ENCODE measurements at regions not wholly inside any gene's neighbourhood (a gene's known extent, or its start where the extent isn't known, plus 50 kb on each side); places are given as distances from the start of the nearest gene placed in this dataset.

DNA sequence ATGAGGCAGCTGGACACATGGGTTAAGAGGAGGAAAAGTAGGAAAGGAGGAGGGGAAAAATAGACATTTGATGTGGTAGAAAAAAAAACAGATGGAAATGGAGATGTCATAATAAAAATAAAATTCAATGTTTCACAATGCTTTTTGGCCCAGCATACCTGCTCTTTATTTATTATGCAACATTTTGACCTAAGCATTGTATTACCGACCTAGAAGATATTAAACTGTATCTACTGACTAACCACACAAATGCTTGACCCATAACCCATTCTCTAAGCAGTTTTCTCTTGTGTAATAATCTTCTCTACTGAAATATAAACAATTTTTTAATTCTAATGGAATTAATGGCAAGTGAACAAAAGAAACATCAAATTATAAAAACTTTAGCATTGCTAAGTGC, 362.3 kb downstream of the FBXO15 start:
- no peaks in the 10 kb centered on the region for H3K36me3 ChIP-seq
- DNase-seq, result no peak
- no peaks in the 10 kb centered on the region for H3K9me3 ChIP-seq
- no peaks in the 10 kb centered on the region for H3K27me3 ChIP-seq
- TF ChIP-seq, protein P1, sequence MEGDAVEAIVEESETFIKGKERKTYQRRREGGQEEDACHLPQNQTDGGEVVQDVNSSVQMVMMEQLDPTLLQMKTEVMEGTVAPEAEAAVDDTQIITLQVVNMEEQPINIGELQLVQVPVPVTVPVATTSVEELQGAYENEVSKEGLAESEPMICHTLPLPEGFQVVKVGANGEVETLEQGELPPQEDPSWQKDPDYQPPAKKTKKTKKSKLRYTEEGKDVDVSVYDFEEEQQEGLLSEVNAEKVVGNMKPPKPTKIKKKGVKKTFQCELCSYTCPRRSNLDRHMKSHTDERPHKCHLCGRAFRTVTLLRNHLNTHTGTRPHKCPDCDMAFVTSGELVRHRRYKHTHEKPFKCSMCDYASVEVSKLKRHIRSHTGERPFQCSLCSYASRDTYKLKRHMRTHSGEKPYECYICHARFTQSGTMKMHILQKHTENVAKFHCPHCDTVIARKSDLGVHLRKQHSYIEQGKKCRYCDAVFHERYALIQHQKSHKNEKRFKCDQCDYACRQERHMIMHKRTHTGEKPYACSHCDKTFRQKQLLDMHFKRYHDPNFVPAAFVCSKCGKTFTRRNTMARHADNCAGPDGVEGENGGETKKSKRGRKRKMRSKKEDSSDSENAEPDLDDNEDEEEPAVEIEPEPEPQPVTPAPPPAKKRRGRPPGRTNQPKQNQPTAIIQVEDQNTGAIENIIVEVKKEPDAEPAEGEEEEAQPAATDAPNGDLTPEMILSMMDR (IDR thresholded peaks at IDR 0.05), result no peak
- TF ChIP-seq EP300 (IDR thresholded peaks at IDR 0.05) (no peak), POLR2A (IDR thresholded peaks at IDR 0.05) (no peak)
- H3K4me1 ChIP-seq (ENCODE audit: insufficient read depth), result no peaks in the 10 kb centered on the region
- intact Hi-C loops (cut with DNase I), result no loop called here
- H3K4me3 ChIP-seq, result no peak overlapping the region
- H3K27ac ChIP-seq, result no peak overlapping the region
- WGBS, 3 donors, result 51 to 63% (median 59%) methylated on average over 1 of the region's 1 CpG

DNA sequence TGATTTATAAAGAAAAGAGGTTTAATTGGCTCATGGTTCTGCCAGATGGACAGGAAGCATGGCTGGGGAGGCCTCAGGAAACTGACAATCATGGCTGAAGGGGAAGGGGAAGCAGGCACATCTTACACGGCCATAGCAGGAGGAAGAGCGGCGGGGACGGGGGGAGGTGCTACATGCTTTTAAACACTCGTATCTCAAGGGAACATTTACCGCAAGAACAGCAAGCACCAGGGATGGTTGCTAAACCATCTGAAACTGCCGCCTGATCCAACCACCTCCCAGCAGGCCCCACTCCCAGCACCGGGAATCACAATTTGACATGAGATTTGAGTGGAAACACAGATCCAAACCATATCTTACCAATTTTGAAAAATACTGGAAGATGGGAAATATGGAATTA, 362.8 kb downstream of the FBXO15 start:
- Histone ChIP-seq H3K27me3 (no peaks in the 10 kb centered on the region), H3K4me1 (ENCODE audit: insufficient read depth) (no peaks in the 10 kb centered on the region), H3K27ac (no peak overlapping the region), H3K4me3 (no peak overlapping the region), H3K9me3 (no peaks in the 10 kb centered on the region), H3K36me3 (no peaks in the 10 kb centered on the region)
- WGBS, 3 donors, result 84 to 86% (median 85%) methylated on average over 8 of the region's 8 CpGs
- DNase-seq, result no peak
- TF ChIP-seq POLR2A (IDR thresholded peaks at IDR 0.05) (no peak), EP300 (IDR thresholded peaks at IDR 0.05) (no peak)
- TF ChIP-seq, protein P1 (IDR thresholded peaks at IDR 0.05), result no peak
- intact Hi-C loops (cut with DNase I), result no loop called here

DNA sequence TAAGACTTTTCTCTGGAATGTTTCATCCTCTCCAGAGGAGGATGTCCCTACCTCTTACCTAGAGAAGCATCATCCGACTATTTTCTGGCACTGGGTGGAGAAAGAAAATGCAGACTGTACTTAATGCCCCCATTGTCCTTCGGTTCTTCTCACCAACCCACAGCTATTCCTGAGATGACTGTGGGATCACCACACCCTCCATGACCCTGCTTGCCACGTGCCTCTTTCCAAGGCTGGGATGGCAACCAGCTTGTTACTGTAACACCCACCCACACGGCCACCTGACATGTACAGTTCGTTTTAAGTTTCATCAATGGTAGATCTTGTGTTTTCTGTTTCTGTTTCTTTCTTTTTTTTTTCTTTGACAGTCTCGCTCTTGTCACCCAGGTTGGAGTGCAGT, 365.2 kb downstream of the FBXO15 start:
- Histone ChIP-seq H3K9me3 (no peaks in the 10 kb centered on the region), H3K27me3 (no peaks in the 10 kb centered on the region), H3K4me3 (no peak overlapping the region), H3K27ac (no peak overlapping the region), H3K36me3 (no peaks in the 10 kb centered on the region), H3K4me1 (ENCODE audit: insufficient read depth) (no peaks in the 10 kb centered on the region)
- intact Hi-C loops (cut with DNase I), result no loop called here
- WGBS, 3 donors, result 74 to 75% (median 75%) methylated on average over 6 of the region's 6 CpGs
- DNase-seq, result no peak
- TF ChIP-seq, protein P1 (IDR thresholded peaks at IDR 0.05), result no peak
- TF ChIP-seq POLR2A (IDR thresholded peaks at IDR 0.05) (no peak), EP300 (IDR thresholded peaks at IDR 0.05) (no peak)

DNA sequence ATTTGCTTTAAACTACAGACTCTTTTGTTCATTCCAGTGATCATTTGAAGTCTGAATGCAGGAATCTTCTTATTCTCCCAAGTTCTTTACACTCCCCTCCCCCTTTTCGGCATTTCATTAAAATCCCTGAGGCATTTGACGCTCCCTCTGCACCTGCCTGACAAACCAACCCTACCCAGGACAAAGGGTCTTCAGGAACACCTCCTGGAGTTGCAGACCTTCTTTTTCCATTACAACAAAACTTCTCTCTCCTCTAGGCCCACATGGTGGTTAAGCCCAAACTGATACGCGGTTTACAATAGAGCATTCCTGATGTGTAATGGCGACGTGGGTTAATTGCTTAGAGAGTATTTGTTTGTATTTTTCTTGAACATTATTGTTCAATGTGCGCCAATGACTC, 367.4 kb downstream of the FBXO15 start:
- intact Hi-C loops (cut with DNase I), result no loop called here
- Histone ChIP-seq H3K36me3 (no peaks in the 10 kb centered on the region), H3K27ac (no peak overlapping the region), H3K27me3 (no peaks in the 10 kb centered on the region), H3K4me3 (no peak overlapping the region), H3K4me1 (ENCODE audit: insufficient read depth) (no peaks in the 10 kb centered on the region), H3K9me3 (no peaks in the 10 kb centered on the region)
- TF ChIP-seq EP300 (IDR thresholded peaks at IDR 0.05) (no peak), POLR2A (IDR thresholded peaks at IDR 0.05) (no peak)
- TF ChIP-seq, protein P1 (IDR thresholded peaks at IDR 0.05), result no peak
- DNase-seq, result no peak
- 73 to 79% (median 75%) methylated on average over 7 of the region's 7 CpGs for WGBS, 3 donors

DNA sequence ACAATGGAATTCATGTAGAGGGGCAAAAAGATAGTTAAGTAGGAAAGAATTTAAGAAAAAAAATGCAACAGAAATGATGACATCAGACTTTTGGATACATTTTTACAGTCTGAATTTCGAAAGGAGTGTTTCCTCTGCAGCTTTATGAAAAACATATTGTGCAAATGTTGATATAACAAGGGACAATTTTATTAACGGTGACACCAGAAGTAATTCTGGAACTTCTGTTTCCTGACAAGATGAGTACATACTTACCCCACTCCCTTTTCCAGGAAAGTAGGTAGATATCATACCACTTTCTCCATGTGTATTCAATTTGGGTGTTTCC, 369.6 kb downstream of the FBXO15 start:
- no peaks in the 10 kb centered on the region for H3K27me3 ChIP-seq
- no peak overlapping the region for H3K27ac ChIP-seq
- no peak overlapping the region for H3K4me3 ChIP-seq
- H3K9me3 ChIP-seq, result no peaks in the 10 kb centered on the region
- no peak for DNase-seq
- no peak for TF ChIP-seq EP300 (IDR thresholded peaks at IDR 0.05)
- TF ChIP-seq, protein P1 (IDR thresholded peaks at IDR 0.05), result no peak
- TF ChIP-seq POLR2A (IDR thresholded peaks at IDR 0.05), result no peak
- H3K36me3 ChIP-seq, result no peaks in the 10 kb centered on the region
- no peaks in the 10 kb centered on the region for H3K4me1 ChIP-seq (ENCODE audit: insufficient read depth)
- intact Hi-C loops (cut with DNase I), result no loop called here
- WGBS, 3 donors, result 37 to 58% (median 52%) methylated on average over 2 of the region's 2 CpGs
